Neural progenitor cell (in vitro differentiated cells): ENCODE measurements at regions not wholly inside any gene's neighbourhood (a gene's known extent, or its start where the extent isn't known, plus 50 kb on each side); places are given as distances from the start of the nearest gene placed in this dataset.

ENCODE experiments used
- CTCF ChIP-seq: fragments of 200-600 bp; sonication (generic); IDR thresholded peaks from 2 replicates; pipeline ENCODE4 v1.5.1; 2017; ENCODE audit warnings: antibody characterized with exemption, mild to moderate bottlenecking
- EZH2 ChIP-seq: fragments of 200-600 bp; sonication (generic); IDR thresholded peaks from 2 replicates; pipeline ENCODE4 v1.6.1; 2017; ENCODE audit warnings: antibody characterized with exemption, mild to moderate bottlenecking, moderate library complexity

GRCh38 chr5:25550793-25551192 lies 906.0 kb upstream of the CDH10 start:
- TF ChIP-seq CTCF (no peak), EZH2 (no peak)
